Keratinocyte (primary cell): ENCODE measurements at regions not wholly inside any gene's neighbourhood (a gene's known extent, or its start where the extent isn't known, plus 50 kb on each side); places are given as distances from the start of the nearest gene placed in this dataset.

Experiments used
- DNase-seq: peaks from one replicate; pipeline ENCODE4 v3.0.0-alpha.2; 2011; ENCODE audit warnings: low read depth, missing footprints, low spot score
- FAIRE-seq: peaks from 2 replicates; lab custom pipeline; 2011; peaks lifted over from hg19 to GRCh38; lab: Jason Lieb, UNC
- H2AFZ ChIP-seq: 2 replicates; pipeline ENCODE4 v1.6.0; 2012; ENCODE audit warnings: low read length, control low read depth, inconsistent platforms; ENCODE audit not compliant: control insufficient read depth
- H3K27ac ChIP-seq: 2 replicates; pipeline ENCODE4 v1.5.1; 2011; ENCODE audit warnings: low read length; ENCODE audit not compliant: control insufficient read depth, insufficient read depth
- H3K27me3 ChIP-seq: 3 replicates; pipeline ENCODE4 v1.6.0; 2011; ENCODE audit warnings: low read length; ENCODE audit not compliant: control insufficient read depth, insufficient read depth; ENCODE audit errors: extremely low read depth
- H3K36me3 ChIP-seq, 2 experiments: 2 replicates in 1 of 2; 3 replicates in 1 of 2; pipeline ENCODE4 v1.5.1; 2011; ENCODE audit warnings: low read length in 2 of 2, mild to moderate bottlenecking in 1 of 2; ENCODE audit not compliant: control insufficient read depth in 2 of 2, insufficient read depth in 2 of 2; ENCODE audit errors: extremely low read depth in 1 of 2
- H3K4me1 ChIP-seq: 3 replicates; pipeline ENCODE4 v1.5.1; 2011; ENCODE audit warnings: low read length; ENCODE audit not compliant: control insufficient read depth, insufficient read depth; ENCODE audit errors: extremely low read depth
- H3K4me2 ChIP-seq: 3 replicates; pipeline ENCODE4 v1.6.0; 2011; ENCODE audit warnings: low read depth, low read length; ENCODE audit not compliant: control insufficient read depth, insufficient read depth; ENCODE audit errors: extremely low read depth
- H3K4me3 ChIP-seq, 3 experiments: fragments of 200-600 bp in 1 of 3; sonication (generic) in 1 of 3; 2 replicates in 2 of 3; 3 replicates in 1 of 3; pipeline ENCODE4 v1.5.1; 2011 to 2016; ENCODE audit warnings: low read length in 3 of 3, mild to moderate bottlenecking in 3 of 3, control low read depth in 2 of 3, inconsistent platforms in 1 of 3, low read depth in 1 of 3, mixed read lengths in 1 of 3, mixed run types in 1 of 3, moderate library complexity in 1 of 3; ENCODE audit not compliant: control insufficient read depth in 2 of 3, insufficient read depth in 2 of 3; ENCODE audit errors: extremely low read depth in 1 of 3
- H3K79me2 ChIP-seq: 2 replicates; pipeline ENCODE4 v1.6.0; 2012; ENCODE audit warnings: low read length; ENCODE audit not compliant: control insufficient read depth, insufficient read depth
- H3K9ac ChIP-seq: 3 replicates; pipeline ENCODE4 v1.6.0; 2011; ENCODE audit warnings: low read length; ENCODE audit not compliant: control insufficient read depth, insufficient read depth; ENCODE audit errors: extremely low read depth
- H3K9me1 ChIP-seq: 3 replicates; pipeline ENCODE4 v1.6.0; 2011; ENCODE audit warnings: low read length; ENCODE audit not compliant: control insufficient read depth, insufficient read depth; ENCODE audit errors: extremely low read depth
- H3K9me3 ChIP-seq: 2 replicates; pipeline ENCODE4 v1.5.1; 2012; ENCODE audit warnings: low read depth, low read length; ENCODE audit not compliant: control insufficient read depth
- H4K20me1 ChIP-seq: 3 replicates; pipeline ENCODE4 v1.6.0; 2011; ENCODE audit warnings: low read length; ENCODE audit not compliant: control insufficient read depth, insufficient read depth; ENCODE audit errors: extremely low read depth
- EZH2 ChIP-seq: IDR thresholded peaks from one replicate; pipeline ENCODE4 v1.6.1; 2012; ENCODE audit warnings: inconsistent platforms, mild to moderate bottlenecking, low read length, moderate library complexity
- dilution Hi-C: fragments of 300-500 bp; cut with MboI; formaldehyde crosslinking; loops from one replicate; pipeline ENCODE4 v1.7.0; 2020; ENCODE audit warnings: low sequenced_read_pairs; ENCODE audit not compliant: extremely low pct_ligation_motif_present
- TF ChIP-seq, protein P1 (sequence below), 3 experiments: IDR thresholded peaks in 1 of 3; conservative IDR thresholded peaks in 1 of 3; optimal IDR thresholded peaks in 1 of 3; 2 replicates in 2 of 3; 3 replicates in 1 of 3; pipeline versions ENCODE3 to v1.5.1; 2011; ENCODE audit warnings: low read length in 3 of 3, mild to moderate bottlenecking in 3 of 3, moderate library complexity in 2 of 3, control low read depth in 1 of 3, inconsistent platforms in 1 of 3; ENCODE audit not compliant: insufficient read depth in 2 of 3; ENCODE audit errors: extremely low read depth in 1 of 3

- TF ChIP-seq, protein P1, sequence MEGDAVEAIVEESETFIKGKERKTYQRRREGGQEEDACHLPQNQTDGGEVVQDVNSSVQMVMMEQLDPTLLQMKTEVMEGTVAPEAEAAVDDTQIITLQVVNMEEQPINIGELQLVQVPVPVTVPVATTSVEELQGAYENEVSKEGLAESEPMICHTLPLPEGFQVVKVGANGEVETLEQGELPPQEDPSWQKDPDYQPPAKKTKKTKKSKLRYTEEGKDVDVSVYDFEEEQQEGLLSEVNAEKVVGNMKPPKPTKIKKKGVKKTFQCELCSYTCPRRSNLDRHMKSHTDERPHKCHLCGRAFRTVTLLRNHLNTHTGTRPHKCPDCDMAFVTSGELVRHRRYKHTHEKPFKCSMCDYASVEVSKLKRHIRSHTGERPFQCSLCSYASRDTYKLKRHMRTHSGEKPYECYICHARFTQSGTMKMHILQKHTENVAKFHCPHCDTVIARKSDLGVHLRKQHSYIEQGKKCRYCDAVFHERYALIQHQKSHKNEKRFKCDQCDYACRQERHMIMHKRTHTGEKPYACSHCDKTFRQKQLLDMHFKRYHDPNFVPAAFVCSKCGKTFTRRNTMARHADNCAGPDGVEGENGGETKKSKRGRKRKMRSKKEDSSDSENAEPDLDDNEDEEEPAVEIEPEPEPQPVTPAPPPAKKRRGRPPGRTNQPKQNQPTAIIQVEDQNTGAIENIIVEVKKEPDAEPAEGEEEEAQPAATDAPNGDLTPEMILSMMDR (optimal IDR thresholded peaks at IDR 0.05 in 1 of 3, IDR thresholded peaks at IDR 0.05 in 1 of 3, conservative IDR thresholded peaks at IDR 0.05 in 1 of 3; ENCODE audit: extremely low read depth in 1 of 3, insufficient read depth in 2 of 3, low read length in 3 of 3), result no peak
- TF ChIP-seq EZH2, result no peak
- Histone ChIP-seq H3K27me3 (no peaks in the 10 kb centered on the region), H3K4me2 (no peak overlapping the region), H2AFZ (no peak overlapping the region), H3K4me3 (no peak overlapping the region), H3K9me1 (no peaks in the 10 kb centered on the region), H4K20me1 (no peaks in the 10 kb centered on the region), H3K9ac (no peak overlapping the region), H3K79me2 (no peaks in the 10 kb centered on the region), H3K9me3 (no peaks in the 10 kb centered on the region), H3K36me3 (no peaks in the 10 kb centered on the region), H3K4me1 (no peaks in the 10 kb centered on the region), H3K27ac (no peak overlapping the region)
- FAIRE-seq (no peak), DNase-seq (no peak)
- dilution Hi-C loops, result no loop called here
Measured at GRCh38 chr4:119921830-119922229, 144.8 kb downstream of the MAD2L1 start.

- dilution Hi-C loops, result no loop called here
Measured at GRCh38 chr4:119906277-119906676, 160.4 kb downstream of the MAD2L1 start.

More at GRCh38 chr4:119906277-119906676, 160.4 kb downstream of the MAD2L1 start:
- Histone ChIP-seq H3K9me1 (no peaks in the 10 kb centered on the region), H3K9ac (no peak overlapping the region), H3K27me3 (no peaks in the 10 kb centered on the region), H3K36me3 (no peaks in the 10 kb centered on the region), H4K20me1 (no peaks in the 10 kb centered on the region), H2AFZ (no peak overlapping the region), H3K4me1 (no peaks in the 10 kb centered on the region), H3K27ac (no peak overlapping the region), H3K4me2 (no peak overlapping the region), H3K4me3 (no peak overlapping the region), H3K9me3 (no peaks in the 10 kb centered on the region), H3K79me2 (no peaks in the 10 kb centered on the region)
- TF ChIP-seq, protein P1 (optimal IDR thresholded peaks at IDR 0.05 in 1 of 3, IDR thresholded peaks at IDR 0.05 in 1 of 3, conservative IDR thresholded peaks at IDR 0.05 in 1 of 3; ENCODE audit: extremely low read depth in 1 of 3, insufficient read depth in 2 of 3, low read length in 3 of 3), result no peak
- TF ChIP-seq EZH2, result no peak
- FAIRE-seq, result no peak
- no peak for DNase-seq
